ENCODE measurements at regions not wholly inside any gene's neighbourhood (a gene's known extent, or its start where the extent isn't known, plus 50 kb on each side); places are given as distances from the start of the nearest gene placed in this dataset.

- H2AK5ac ChIP-seq (ENCODE audit: insufficient read length, low read length): no peak overlapping the region
- H4K20me1 ChIP-seq (ENCODE audit: control insufficient read depth, insufficient read depth, insufficient read length): no peaks in the 10 kb centered on the region
- H4K8ac ChIP-seq (replicated peaks; ENCODE audit: insufficient read length, low read depth, low read length): no peak overlapping the region
- no peak overlapping the region for H3K9ac ChIP-seq (ENCODE audit: extremely low read depth, insufficient read length, low read length)
- H3K27ac ChIP-seq (ENCODE audit: insufficient read length, low read depth, low read length): no peak overlapping the region
- H3K14ac ChIP-seq (ENCODE audit: insufficient read depth, low read length): no peak overlapping the region
- Mint-ChIP-seq H3K4me1 (peaks cover 12 to 13% of the 10 kb centered on the region in 2 experiments), H3K27me3 (ENCODE audit: low read depth) (no peaks in the 10 kb centered on the region), H3K27ac (no peak overlapping the region), H3K9me3 (no peaks in the 10 kb centered on the region), H3K36me3 (ENCODE audit: insufficient read depth in 1 of 3, low read depth in 3 of 3) (no peaks in the 10 kb centered on the region), H3K4me3 (no peak overlapping the region)
- no peak for DNase-seq
- no peak overlapping the region for H3K4ac ChIP-seq (ENCODE audit: low read depth, low read length)
- no peak overlapping the region for H4K5ac ChIP-seq (ENCODE audit: insufficient read length, low read depth, low read length)
- H3K4me2 ChIP-seq (ENCODE audit: insufficient read depth, insufficient read length, low read length): no peak overlapping the region
- no peak overlapping the region for H2BK5ac ChIP-seq (ENCODE audit: insufficient read length, low read length)
- no CpG with 5 or more reads among the region's 4 CpGs for WGBS (ENCODE audit: extremely low coverage, insufficient read length, low lambda C conversion rate)
- no peaks in the 10 kb centered on the region for H3K9me3 ChIP-seq (ENCODE audit: control insufficient read depth, low read depth, low read length)
- no peaks in the 10 kb centered on the region for H3K23me2 ChIP-seq (ENCODE audit: insufficient read length, low read depth, low read length, poor library complexity, severe bottlenecking)
- no peak overlapping the region for H3T11ph ChIP-seq (ENCODE audit: low read length)
- no peak overlapping the region for H2BK15ac ChIP-seq (ENCODE audit: low read depth, low read length)
- H2AFZ ChIP-seq (ENCODE audit: low read length): no peak overlapping the region
- no peak overlapping the region for H3K23ac ChIP-seq (ENCODE audit: insufficient read length, low read depth, low read length)
- H3K56ac ChIP-seq (ENCODE audit: insufficient read length, low read depth, low read length): no peak overlapping the region
- TF ChIP-seq, protein P1, sequence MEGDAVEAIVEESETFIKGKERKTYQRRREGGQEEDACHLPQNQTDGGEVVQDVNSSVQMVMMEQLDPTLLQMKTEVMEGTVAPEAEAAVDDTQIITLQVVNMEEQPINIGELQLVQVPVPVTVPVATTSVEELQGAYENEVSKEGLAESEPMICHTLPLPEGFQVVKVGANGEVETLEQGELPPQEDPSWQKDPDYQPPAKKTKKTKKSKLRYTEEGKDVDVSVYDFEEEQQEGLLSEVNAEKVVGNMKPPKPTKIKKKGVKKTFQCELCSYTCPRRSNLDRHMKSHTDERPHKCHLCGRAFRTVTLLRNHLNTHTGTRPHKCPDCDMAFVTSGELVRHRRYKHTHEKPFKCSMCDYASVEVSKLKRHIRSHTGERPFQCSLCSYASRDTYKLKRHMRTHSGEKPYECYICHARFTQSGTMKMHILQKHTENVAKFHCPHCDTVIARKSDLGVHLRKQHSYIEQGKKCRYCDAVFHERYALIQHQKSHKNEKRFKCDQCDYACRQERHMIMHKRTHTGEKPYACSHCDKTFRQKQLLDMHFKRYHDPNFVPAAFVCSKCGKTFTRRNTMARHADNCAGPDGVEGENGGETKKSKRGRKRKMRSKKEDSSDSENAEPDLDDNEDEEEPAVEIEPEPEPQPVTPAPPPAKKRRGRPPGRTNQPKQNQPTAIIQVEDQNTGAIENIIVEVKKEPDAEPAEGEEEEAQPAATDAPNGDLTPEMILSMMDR (conservative IDR thresholded peaks at IDR 0.05): no peak
- H2BK12ac ChIP-seq (ENCODE audit: insufficient read length, low read depth, low read length): no peak overlapping the region
- H2BK120ac ChIP-seq (ENCODE audit: low read depth, low read length, poor library complexity, severe bottlenecking): no peak overlapping the region
- no peaks in the 10 kb centered on the region for H3K79me2 ChIP-seq (ENCODE audit: insufficient read depth, low read length)
- H3K18ac ChIP-seq (ENCODE audit: insufficient read length, low read depth, low read length): no peak overlapping the region
- H3K79me1 ChIP-seq (ENCODE audit: insufficient read depth, low read depth, low read length, poor library complexity, severe bottlenecking): no peaks in the 10 kb centered on the region
- no peaks in the 10 kb centered on the region for H3K27me3 ChIP-seq (ENCODE audit: insufficient read depth, low read length)
- H4K91ac ChIP-seq (ENCODE audit: insufficient read length, low read depth, low read length): no peak overlapping the region
- H3K4me1 ChIP-seq (ENCODE audit: insufficient read depth, low read length): no peaks in the 10 kb centered on the region
- no peak overlapping the region for H2BK20ac ChIP-seq (ENCODE audit: low read depth, low read length, poor library complexity, severe bottlenecking)
Observed at GRCh38 chr4:31171362-31171761, 451.2 kb downstream of the PCDH7 start.

Measured in H9 (cell line).